GM10266 (cell line): ENCODE measurements at regions not wholly inside any gene's neighbourhood (a gene's known extent, or its start where the extent isn't known, plus 50 kb on each side); places are given as distances from the start of the nearest gene placed in this dataset.

Source experiments
- DNase-seq: peaks from one replicate; pipeline ENCODE4 v3.0.0; 2012; ENCODE audit errors: extremely low spot score
- CTCF ChIP-seq: IDR thresholded peaks from 2 replicates; pipeline ENCODE4 v1.5.1; 2012; ENCODE audit warnings: mild to moderate bottlenecking, low read depth; ENCODE audit not compliant: control insufficient read depth, insufficient read depth; ENCODE audit errors: missing control alignments

- no peak for TF ChIP-seq CTCF
- no peak for DNase-seq
Measured at GRCh38 chr2:21561965-21562364, 438.2 kb downstream of the TDRD15 start.

GRCh38 chr2:21567395-21567794 lies 443.6 kb downstream of the TDRD15 start:
- no peak for TF ChIP-seq CTCF
- DNase-seq: no peak

GRCh38 chr2:21571686-21572085 lies 447.9 kb downstream of the TDRD15 start:
- DNase-seq: no peak
- no peak for TF ChIP-seq CTCF

GRCh38 chr2:21580391-21580790 lies 456.6 kb downstream of the TDRD15 start:
- DNase-seq: no peak
- TF ChIP-seq CTCF: no peak

- no peak for DNase-seq
- TF ChIP-seq CTCF: no peak
Measured at GRCh38 chr2:21585881-21586280, 462.1 kb downstream of the TDRD15 start.

- TF ChIP-seq CTCF: no peak
- no peak for DNase-seq
Measured at GRCh38 chr2:21590026-21590690, 466.4 kb downstream of the TDRD15 start.

- TF ChIP-seq CTCF: no peak
Measured at GRCh38 chr2:21591926-21592325, 468.2 kb downstream of the TDRD15 start.

More at GRCh38 chr2:21591926-21592325, 468.2 kb downstream of the TDRD15 start:
- no peak for DNase-seq
